ENCODE measurements at regions not wholly inside any gene's neighbourhood (a gene's known extent, or its start where the extent isn't known, plus 50 kb on each side); places are given as distances from the start of the nearest gene placed in this dataset.

DNA sequence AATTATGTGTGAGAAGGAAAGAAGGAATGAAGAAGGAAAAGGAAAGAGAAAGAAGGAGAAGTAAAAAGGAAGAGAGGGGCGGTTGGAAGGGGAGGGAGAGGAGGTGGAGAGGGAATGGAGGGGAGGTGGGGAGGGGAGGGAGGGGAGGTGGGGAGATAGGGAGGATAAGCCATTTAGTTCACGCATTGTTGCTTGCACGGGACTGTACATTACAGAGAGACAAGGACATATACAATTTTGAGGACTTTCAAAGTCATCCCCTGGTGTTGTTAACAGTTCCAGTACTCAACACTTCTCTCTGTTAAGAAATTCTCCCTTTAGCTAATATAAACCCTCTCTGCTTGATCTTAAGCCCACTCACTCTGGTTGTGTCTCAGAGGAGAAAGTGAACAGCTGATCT is 312.5 kb downstream of the GRIN2B start:
- TF ChIP-seq CTCF (IDR thresholded peaks at IDR 0.05; ENCODE audit: insufficient read depth, low read length) (no peak), GABPA (IDR thresholded peaks at IDR 0.05; ENCODE audit: low read depth) (no peak), POLR2AphosphoS5 (IDR thresholded peaks at IDR 0.05; ENCODE audit: low read depth) (no peak)
